Activated T-cell treated with anti-CD3 and anti-CD28 coated beads, Interleukin-2, amount 50 U/mL, for 72 hours (primary cell): ENCODE measurements at regions not wholly inside any gene's neighbourhood (a gene's known extent, or its start where the extent isn't known, plus 50 kb on each side); places are given as distances from the start of the nearest gene placed in this dataset.

Experiments
- ATAC-seq, 2 donors: fragments of 150-1000 bp; cut with Tn5 transposase; replicated peaks in 1 of 2; 2 replicates each; pipeline ENCODE4 v1.10.0; 2021; ENCODE audit warnings: moderate library complexity in 2 of 2, mild to moderate bottlenecking in 1 of 2
- DNase-seq, 2 donors: peaks; one replicate each; pipeline ENCODE4 v3.0.0; 2021 to 2022; ENCODE audit warnings: mixed read lengths in 1 of 2
- H3K27ac Mint-ChIP-seq: one replicate; pipeline ENCODE4 v1.8.0; 2022; ENCODE audit warnings: mild to moderate bottlenecking, moderate library complexity, mixed read lengths
- H3K27me3 Mint-ChIP-seq: one replicate; pipeline ENCODE4 v1.8.0; 2022; ENCODE audit warnings: low read depth, mixed read lengths
- H3K36me3 Mint-ChIP-seq, 2 donors: one replicate each; pipeline ENCODE4 v1.8.0; 2022; ENCODE audit warnings: mixed read lengths in 2 of 2, mild to moderate bottlenecking in 1 of 2; ENCODE audit not compliant: insufficient read depth in 2 of 2
- H3K4me1 Mint-ChIP-seq: one replicate; pipeline ENCODE4 v1.8.0; 2022; ENCODE audit warnings: low read depth, mixed read lengths
- H3K4me3 Mint-ChIP-seq, 2 donors: one replicate each; pipeline ENCODE4 v1.8.0; 2022; ENCODE audit warnings: mild to moderate bottlenecking in 2 of 2, mixed read lengths in 2 of 2, moderate library complexity in 2 of 2
- H3K9me3 Mint-ChIP-seq, 2 donors: one replicate each; pipeline ENCODE4 v1.8.0; 2022; ENCODE audit warnings: mixed read lengths in 2 of 2

GRCh38 chr13:40333226-40333625, 333.2 kb downstream of the FOXO1 start:
- DNase-seq (no peak), ATAC-seq (no peak)
- Mint-ChIP-seq H3K27ac (no peak overlapping the region), H3K36me3 (no peaks in the 10 kb centered on the region), H3K4me3 (no peak overlapping the region), H3K27me3 (no peaks in the 10 kb centered on the region), H3K4me1 (peaks cover 35% of the 10 kb centered on the region), H3K9me3 (peaks cover 0 to 2% of the 10 kb centered on the region in 2 donors)

GRCh38 chr13:40334031-40334430, 332.4 kb downstream of the FOXO1 start:
- Mint-ChIP-seq H3K4me1 (peaks cover 40% of the 10 kb centered on the region), H3K9me3 (peaks cover 0 to 2% of the 10 kb centered on the region in 2 donors), H3K27ac (no peak overlapping the region)

GRCh38 chr13:40334616-40335015, 331.8 kb downstream of the FOXO1 start:
- Mint-ChIP-seq H3K27me3 (no peaks in the 10 kb centered on the region), H3K4me3 (no peak overlapping the region)

More at GRCh38 chr13:40334031-40334430, 332.4 kb downstream of the FOXO1 start:
- Mint-ChIP-seq H3K4me3 (no peak overlapping the region), H3K36me3 (no peaks in the 10 kb centered on the region), H3K27me3 (no peaks in the 10 kb centered on the region)
- ATAC-seq, result no peak
- DNase-seq, result no peak

GRCh38 chr13:40336228-40337221, 329.9 kb downstream of the FOXO1 start:
- DNase-seq (no peak), ATAC-seq (no peak)
- H3K27me3 Mint-ChIP-seq, result no peaks in the 10 kb centered on the region
- H3K4me3 Mint-ChIP-seq, result no peak overlapping the region
- H3K4me1 Mint-ChIP-seq, result peaks cover 26% of the 10 kb centered on the region
- no peaks in the 10 kb centered on the region for H3K9me3 Mint-ChIP-seq
- H3K36me3 Mint-ChIP-seq, result no peaks in the 10 kb centered on the region
- no peak overlapping the region for H3K27ac Mint-ChIP-seq

More at GRCh38 chr13:40334616-40335015, 331.8 kb downstream of the FOXO1 start:
- peaks cover 0 to 2% of the 10 kb centered on the region in 2 donors for H3K9me3 Mint-ChIP-seq
- H3K36me3 Mint-ChIP-seq, result no peaks in the 10 kb centered on the region
- DNase-seq, result no peak
- no peak overlapping the region for H3K27ac Mint-ChIP-seq
- peaks cover 40% of the 10 kb centered on the region for H3K4me1 Mint-ChIP-seq
- ATAC-seq, result no peak

- H3K9me3 Mint-ChIP-seq, result peaks cover 0 to 2% of the 10 kb centered on the region in 2 donors
- H3K4me1 Mint-ChIP-seq, result peaks cover 18% of the 10 kb centered on the region
- no peak overlapping the region for H3K4me3 Mint-ChIP-seq
- no peak for ATAC-seq
- no peak for DNase-seq
- H3K36me3 Mint-ChIP-seq, result no peaks in the 10 kb centered on the region
- H3K27me3 Mint-ChIP-seq, result no peaks in the 10 kb centered on the region
- H3K27ac Mint-ChIP-seq, result no peak overlapping the region
These were observed 328.8 kb downstream of the FOXO1 start for GRCh38 chr13:40337651-40338050.

- Mint-ChIP-seq H3K9me3 (peaks cover 0 to 2% of the 10 kb centered on the region in 2 donors), H3K27me3 (no peaks in the 10 kb centered on the region), H3K4me3 (no peak overlapping the region), H3K4me1 (peaks cover 15% of the 10 kb centered on the region), H3K27ac (no peak overlapping the region), H3K36me3 (no peaks in the 10 kb centered on the region)
- DNase-seq, result no peak
- ATAC-seq, result no peak
These were observed 328.2 kb downstream of the FOXO1 start for GRCh38 chr13:40338217-40338616.

- H3K4me1 Mint-ChIP-seq, result peaks cover 14% of the 10 kb centered on the region
- H3K36me3 Mint-ChIP-seq, result no peaks in the 10 kb centered on the region
- no peak for DNase-seq
- no peaks in the 10 kb centered on the region for H3K27me3 Mint-ChIP-seq
- no peak overlapping the region for H3K4me3 Mint-ChIP-seq
- no peak overlapping the region for H3K27ac Mint-ChIP-seq
- H3K9me3 Mint-ChIP-seq, result peaks cover 0 to 2% of the 10 kb centered on the region in 2 donors
- ATAC-seq, result no peak
These were observed 325.9 kb downstream of the FOXO1 start for GRCh38 chr13:40340368-40341095.

- ATAC-seq, result no peak
- H3K4me1 Mint-ChIP-seq, result peaks cover 14% of the 10 kb centered on the region
These were observed 325.4 kb downstream of the FOXO1 start for GRCh38 chr13:40341096-40341471.

GRCh38 chr13:40341501-40341900, 324.9 kb downstream of the FOXO1 start:
- Mint-ChIP-seq H3K4me3 (no peak overlapping the region), H3K4me1 (peaks cover 14% of the 10 kb centered on the region), H3K27me3 (no peaks in the 10 kb centered on the region), H3K27ac (no peak overlapping the region), H3K9me3 (peaks cover 0 to 2% of the 10 kb centered on the region in 2 donors), H3K36me3 (no peaks in the 10 kb centered on the region)
- ATAC-seq, result no peak
- no peak for DNase-seq

More at GRCh38 chr13:40341096-40341471, 325.4 kb downstream of the FOXO1 start:
- no peak overlapping the region for H3K4me3 Mint-ChIP-seq
- peaks cover 0 to 2% of the 10 kb centered on the region in 2 donors for H3K9me3 Mint-ChIP-seq
- DNase-seq, result no peak
- no peak overlapping the region for H3K27ac Mint-ChIP-seq
- H3K27me3 Mint-ChIP-seq, result no peaks in the 10 kb centered on the region
- no peaks in the 10 kb centered on the region for H3K36me3 Mint-ChIP-seq

GRCh38 chr13:40342461-40342860, 324.0 kb downstream of the FOXO1 start:
- no peaks in the 10 kb centered on the region for H3K27me3 Mint-ChIP-seq
- no peak overlapping the region for H3K4me3 Mint-ChIP-seq
- H3K4me1 Mint-ChIP-seq, result peaks cover 12% of the 10 kb centered on the region
- peaks cover 0 to 2% of the 10 kb centered on the region in 2 donors for H3K9me3 Mint-ChIP-seq
- no peak overlapping the region for H3K27ac Mint-ChIP-seq
- ATAC-seq (no peak), DNase-seq (no peak)
- H3K36me3 Mint-ChIP-seq, result no peaks in the 10 kb centered on the region

- DNase-seq (no peak), ATAC-seq (no peak)
- Mint-ChIP-seq H3K4me1 (peaks cover 8% of the 10 kb centered on the region), H3K27ac (no peak overlapping the region), H3K27me3 (no peaks in the 10 kb centered on the region), H3K9me3 (peaks cover 0 to 2% of the 10 kb centered on the region in 2 donors), H3K4me3 (no peak overlapping the region), H3K36me3 (no peaks in the 10 kb centered on the region)
These were observed 323.5 kb downstream of the FOXO1 start for GRCh38 chr13:40342901-40343300.

GRCh38 chr13:40343550-40344269, 322.7 kb downstream of the FOXO1 start:
- Mint-ChIP-seq H3K27ac (no peak overlapping the region), H3K9me3 (peaks cover 0 to 2% of the 10 kb centered on the region in 2 donors), H3K27me3 (no peaks in the 10 kb centered on the region), H3K4me3 (no peak overlapping the region), H3K4me1 (no peaks in the 10 kb centered on the region), H3K36me3 (no peaks in the 10 kb centered on the region)
- no peak for ATAC-seq
- DNase-seq, result no peak
